ENCODE measurements at regions not wholly inside any gene's neighbourhood (a gene's known extent, or its start where the extent isn't known, plus 50 kb on each side); places are given as distances from the start of the nearest gene placed in this dataset.
"Not testable (repeated sequence)": the region's sequence is repeated elsewhere in the genome, so short reads cannot be mapped to it uniquely, and the experiment has no call there.

DNA sequence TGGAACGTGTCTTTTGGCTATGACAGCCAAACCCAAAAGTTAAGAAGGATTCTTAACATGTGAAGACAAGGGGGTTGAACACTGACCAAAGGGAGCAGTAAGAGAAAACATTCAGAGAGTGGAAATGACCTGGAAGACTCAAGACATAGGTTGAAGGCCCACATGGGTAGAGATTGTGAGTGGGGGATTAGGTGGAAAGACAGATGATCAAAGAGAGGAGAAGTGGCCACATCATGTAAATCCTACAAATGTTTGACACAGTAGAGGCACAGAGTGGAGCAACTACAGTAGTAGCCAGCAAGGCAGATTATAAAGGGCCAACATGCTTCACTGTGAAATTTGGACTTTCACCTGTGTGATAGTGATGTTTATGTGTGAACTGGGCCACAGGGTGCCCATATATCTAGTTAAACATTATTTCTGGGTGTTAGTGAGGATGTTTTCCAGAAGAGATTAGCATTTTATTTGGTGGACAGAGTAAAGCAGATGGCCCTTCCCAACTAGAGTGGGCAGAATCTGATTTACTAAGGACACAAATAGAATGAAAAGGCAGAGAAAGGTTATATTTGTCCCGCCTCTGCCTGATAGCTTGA, 559.3 kb downstream of the RAB28 start:
- TF ChIP-seq, protein P1, sequence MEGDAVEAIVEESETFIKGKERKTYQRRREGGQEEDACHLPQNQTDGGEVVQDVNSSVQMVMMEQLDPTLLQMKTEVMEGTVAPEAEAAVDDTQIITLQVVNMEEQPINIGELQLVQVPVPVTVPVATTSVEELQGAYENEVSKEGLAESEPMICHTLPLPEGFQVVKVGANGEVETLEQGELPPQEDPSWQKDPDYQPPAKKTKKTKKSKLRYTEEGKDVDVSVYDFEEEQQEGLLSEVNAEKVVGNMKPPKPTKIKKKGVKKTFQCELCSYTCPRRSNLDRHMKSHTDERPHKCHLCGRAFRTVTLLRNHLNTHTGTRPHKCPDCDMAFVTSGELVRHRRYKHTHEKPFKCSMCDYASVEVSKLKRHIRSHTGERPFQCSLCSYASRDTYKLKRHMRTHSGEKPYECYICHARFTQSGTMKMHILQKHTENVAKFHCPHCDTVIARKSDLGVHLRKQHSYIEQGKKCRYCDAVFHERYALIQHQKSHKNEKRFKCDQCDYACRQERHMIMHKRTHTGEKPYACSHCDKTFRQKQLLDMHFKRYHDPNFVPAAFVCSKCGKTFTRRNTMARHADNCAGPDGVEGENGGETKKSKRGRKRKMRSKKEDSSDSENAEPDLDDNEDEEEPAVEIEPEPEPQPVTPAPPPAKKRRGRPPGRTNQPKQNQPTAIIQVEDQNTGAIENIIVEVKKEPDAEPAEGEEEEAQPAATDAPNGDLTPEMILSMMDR (IDR thresholded peaks at IDR 0.05; ENCODE audit: poor library complexity, severe bottlenecking), result no peak
- Histone ChIP-seq H3K4me1 (ENCODE audit: insufficient read depth, poor library complexity, severe bottlenecking) (no peaks in the 10 kb centered on the region), H3K9me3 (ENCODE audit: severe bottlenecking) (no peaks in the 10 kb centered on the region), H3K36me3 (ENCODE audit: low read depth) (no peaks in the 10 kb centered on the region), H3K27me3 (ENCODE audit: insufficient read depth, poor library complexity, severe bottlenecking) (no peaks in the 10 kb centered on the region), H3K4me3 (ENCODE audit: severe bottlenecking) (no peak overlapping the region), H3K27ac (ENCODE audit: poor library complexity, severe bottlenecking) (no peak overlapping the region)
- DNase-seq (ENCODE audit: low spot score), result no peak
- no peak for ATAC-seq (ENCODE audit: low read depth)

DNA sequence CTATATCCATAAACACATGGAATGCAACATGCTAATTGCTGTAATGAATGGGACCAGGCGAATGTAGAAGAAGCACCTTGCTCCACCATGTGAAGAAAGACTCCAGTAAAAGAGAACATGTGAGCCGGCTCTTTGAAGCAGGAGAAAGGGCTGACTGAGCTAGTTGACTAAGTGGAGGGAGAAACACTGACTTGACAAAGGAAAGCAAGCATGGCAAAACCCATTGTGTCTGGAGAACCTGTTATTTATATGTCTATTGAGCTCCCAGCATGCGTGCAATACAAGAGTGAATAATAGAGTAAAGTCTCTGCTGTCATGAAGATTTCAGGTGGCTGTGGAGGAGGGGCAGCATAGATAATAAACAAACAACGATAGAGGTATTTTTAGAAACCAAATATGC, 559.9 kb downstream of the RAB28 start:
- H3K36me3 ChIP-seq (ENCODE audit: low read depth), result no peaks in the 10 kb centered on the region
- TF ChIP-seq, protein P1 (IDR thresholded peaks at IDR 0.05; ENCODE audit: poor library complexity, severe bottlenecking), result no peak
- H3K4me3 ChIP-seq (ENCODE audit: severe bottlenecking), result no peak overlapping the region
- DNase-seq (ENCODE audit: low spot score) (no peak), ATAC-seq (ENCODE audit: low read depth) (no peak)
- H3K27me3 ChIP-seq (ENCODE audit: insufficient read depth, poor library complexity, severe bottlenecking), result no peaks in the 10 kb centered on the region
- no peaks in the 10 kb centered on the region for H3K4me1 ChIP-seq (ENCODE audit: insufficient read depth, poor library complexity, severe bottlenecking)
- no peak overlapping the region for H3K27ac ChIP-seq (ENCODE audit: poor library complexity, severe bottlenecking)
- H3K9me3 ChIP-seq (ENCODE audit: severe bottlenecking), result no peaks in the 10 kb centered on the region

DNA sequence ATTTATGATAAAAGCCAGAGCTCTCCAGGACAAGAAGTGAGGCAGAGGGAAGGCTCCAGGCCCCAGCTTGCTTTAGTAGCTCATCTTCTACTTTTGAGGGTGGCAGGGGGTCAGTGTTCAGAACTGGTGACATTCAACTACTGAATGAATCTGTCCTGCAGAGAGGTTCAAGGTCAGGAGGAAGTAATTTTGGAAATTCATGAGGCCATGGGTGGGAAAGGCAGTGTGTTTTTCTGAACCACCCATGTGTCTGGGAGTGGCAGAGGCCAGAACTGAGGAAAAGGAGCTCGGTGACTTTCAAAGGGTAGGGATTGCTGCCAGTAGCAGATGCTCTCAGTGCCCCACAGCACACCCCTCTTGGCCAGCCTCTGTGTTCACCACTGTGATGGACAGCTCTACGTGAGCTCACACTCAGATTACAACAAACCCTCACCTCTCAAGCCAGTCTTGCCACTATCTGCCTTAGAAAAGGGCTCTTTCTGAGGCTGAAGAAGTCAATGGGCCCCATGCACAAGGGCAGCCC, 571.2 kb downstream of the RAB28 start:
- Histone ChIP-seq H3K4me1 (ENCODE audit: insufficient read depth, poor library complexity, severe bottlenecking) (no peaks in the 10 kb centered on the region), H3K9me3 (ENCODE audit: severe bottlenecking) (no peaks in the 10 kb centered on the region), H3K4me3 (ENCODE audit: severe bottlenecking) (no peak overlapping the region), H3K27me3 (ENCODE audit: insufficient read depth, poor library complexity, severe bottlenecking) (no peaks in the 10 kb centered on the region), H3K36me3 (ENCODE audit: low read depth) (no peaks in the 10 kb centered on the region), H3K27ac (ENCODE audit: poor library complexity, severe bottlenecking) (no peak overlapping the region)
- no peak for DNase-seq (ENCODE audit: low spot score)
- ATAC-seq (ENCODE audit: low read depth), result no peak
- TF ChIP-seq, protein P1 (IDR thresholded peaks at IDR 0.05; ENCODE audit: poor library complexity, severe bottlenecking), result no peak

DNA sequence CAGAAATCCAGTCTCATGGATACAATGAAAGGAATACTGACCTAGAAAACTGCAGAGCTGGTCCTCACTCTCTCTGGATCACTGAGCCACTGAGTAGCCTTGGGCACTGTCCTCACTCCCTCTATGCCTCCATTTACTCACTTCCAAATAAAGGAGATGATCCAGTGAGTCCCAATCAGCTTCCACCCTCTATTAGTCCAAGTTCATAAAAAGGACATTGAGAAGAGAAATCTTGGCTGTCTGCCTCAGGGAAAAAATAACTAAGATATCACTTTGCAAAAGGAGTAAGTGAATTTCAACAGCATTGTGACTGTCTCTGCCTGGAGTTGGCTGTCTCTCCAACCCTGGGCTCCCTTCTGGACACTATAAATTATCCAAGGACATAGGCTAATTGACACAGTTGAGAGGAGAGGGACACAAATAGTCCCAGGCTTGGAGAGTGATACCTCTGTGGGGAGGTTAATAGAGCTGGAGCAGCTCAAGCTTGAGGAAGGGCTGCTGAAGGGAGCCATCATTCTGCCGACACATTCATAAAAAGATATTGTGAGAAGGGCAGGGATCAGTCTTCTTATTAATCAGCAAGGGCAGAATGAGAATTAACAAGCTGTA, 572.3 kb downstream of the RAB28 start:
- TF ChIP-seq, protein P1 (IDR thresholded peaks at IDR 0.05; ENCODE audit: poor library complexity, severe bottlenecking), result no peak
- Histone ChIP-seq H3K27ac (ENCODE audit: poor library complexity, severe bottlenecking) (no peak overlapping the region), H3K36me3 (ENCODE audit: low read depth) (no peaks in the 10 kb centered on the region), H3K27me3 (ENCODE audit: insufficient read depth, poor library complexity, severe bottlenecking) (no peaks in the 10 kb centered on the region), H3K4me3 (ENCODE audit: severe bottlenecking) (no peak overlapping the region), H3K9me3 (ENCODE audit: severe bottlenecking) (no peaks in the 10 kb centered on the region), H3K4me1 (ENCODE audit: insufficient read depth, poor library complexity, severe bottlenecking) (no peaks in the 10 kb centered on the region)
- ATAC-seq (ENCODE audit: low read depth), result no peak
- DNase-seq (ENCODE audit: low spot score), result no peak

DNA sequence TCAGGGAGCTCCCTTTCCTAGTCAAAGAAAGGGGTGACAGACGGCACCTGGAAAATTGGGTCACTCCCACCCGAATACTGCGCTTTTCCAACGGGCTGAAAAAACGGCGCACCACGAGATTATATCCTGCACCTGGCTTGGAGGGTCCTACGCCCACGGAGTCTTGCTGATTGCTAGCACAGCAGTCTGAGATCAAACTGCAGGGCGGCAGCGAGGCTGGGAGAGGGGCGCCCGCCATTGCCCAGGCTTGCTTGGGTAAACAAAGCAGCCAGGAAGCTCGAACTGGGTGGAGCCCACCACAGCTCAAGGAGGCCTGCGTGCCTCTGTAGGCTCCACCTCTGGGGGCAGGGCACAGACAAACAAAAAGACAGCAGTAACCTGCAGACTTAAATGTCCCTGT, 580.5 kb downstream of the RAB28 start:
- not testable (repeated sequence) for H3K27ac ChIP-seq (ENCODE audit: poor library complexity, severe bottlenecking); DNase-seq (ENCODE audit: low spot score); H3K4me1 ChIP-seq (ENCODE audit: insufficient read depth, poor library complexity, severe bottlenecking); H3K4me3 ChIP-seq (ENCODE audit: severe bottlenecking); H3K9me3 ChIP-seq (ENCODE audit: severe bottlenecking); H3K36me3 ChIP-seq (ENCODE audit: low read depth); ATAC-seq (ENCODE audit: low read depth); H3K27me3 ChIP-seq (ENCODE audit: insufficient read depth, poor library complexity, severe bottlenecking)

Data from RWPE2 (cell line).